ENCODE measurements at regions not wholly inside any gene's neighbourhood (a gene's known extent, or its start where the extent isn't known, plus 50 kb on each side); places are given as distances from the start of the nearest gene placed in this dataset.
"Not testable (repeated sequence)": the region's sequence is repeated elsewhere in the genome, so short reads cannot be mapped to it uniquely, and the experiment has no call there.

DNA sequence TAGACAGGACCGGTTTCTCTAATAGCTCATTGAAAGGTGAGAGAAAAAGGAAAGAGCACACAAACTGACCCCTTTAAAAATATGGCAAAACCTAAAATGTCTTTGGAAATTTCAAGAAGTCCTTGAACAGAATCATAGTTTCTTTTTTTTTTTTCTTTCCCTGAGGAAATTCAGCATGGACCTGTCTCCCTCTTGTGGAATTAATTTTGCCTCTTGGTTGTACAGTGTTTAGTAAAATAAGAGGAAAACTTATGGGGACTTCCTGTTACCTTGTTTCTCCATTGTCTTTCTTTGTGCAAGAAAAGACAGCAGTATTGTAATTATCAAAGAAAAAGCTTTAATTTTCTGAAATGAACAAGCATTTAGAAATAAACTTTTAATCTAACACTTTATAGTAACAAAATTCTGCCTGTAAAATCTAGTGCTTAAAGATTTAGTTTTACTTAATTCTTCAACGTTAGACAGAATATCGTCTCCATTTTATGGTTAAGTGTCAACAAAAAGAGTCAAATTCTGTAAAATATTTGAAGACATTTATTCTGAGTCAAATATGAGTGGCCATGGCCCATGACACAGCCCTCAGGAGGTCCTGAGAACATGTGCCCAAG lies 176.3 kb upstream of the NABP1 start:
- H3K27ac Mint-ChIP-seq: no peak overlapping the region
- POLR2A ChIA-PET: no interaction called here
- H3K27me3 Mint-ChIP-seq: no peaks in the 10 kb centered on the region
- DNase-seq: no peak
- H3K9me3 Mint-ChIP-seq: no peaks in the 10 kb centered on the region
- no peaks in the 10 kb centered on the region for H3K36me3 Mint-ChIP-seq (ENCODE audit: low read depth)
- TF ChIP-seq, protein P1, sequence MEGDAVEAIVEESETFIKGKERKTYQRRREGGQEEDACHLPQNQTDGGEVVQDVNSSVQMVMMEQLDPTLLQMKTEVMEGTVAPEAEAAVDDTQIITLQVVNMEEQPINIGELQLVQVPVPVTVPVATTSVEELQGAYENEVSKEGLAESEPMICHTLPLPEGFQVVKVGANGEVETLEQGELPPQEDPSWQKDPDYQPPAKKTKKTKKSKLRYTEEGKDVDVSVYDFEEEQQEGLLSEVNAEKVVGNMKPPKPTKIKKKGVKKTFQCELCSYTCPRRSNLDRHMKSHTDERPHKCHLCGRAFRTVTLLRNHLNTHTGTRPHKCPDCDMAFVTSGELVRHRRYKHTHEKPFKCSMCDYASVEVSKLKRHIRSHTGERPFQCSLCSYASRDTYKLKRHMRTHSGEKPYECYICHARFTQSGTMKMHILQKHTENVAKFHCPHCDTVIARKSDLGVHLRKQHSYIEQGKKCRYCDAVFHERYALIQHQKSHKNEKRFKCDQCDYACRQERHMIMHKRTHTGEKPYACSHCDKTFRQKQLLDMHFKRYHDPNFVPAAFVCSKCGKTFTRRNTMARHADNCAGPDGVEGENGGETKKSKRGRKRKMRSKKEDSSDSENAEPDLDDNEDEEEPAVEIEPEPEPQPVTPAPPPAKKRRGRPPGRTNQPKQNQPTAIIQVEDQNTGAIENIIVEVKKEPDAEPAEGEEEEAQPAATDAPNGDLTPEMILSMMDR (IDR thresholded peaks at IDR 0.05): no peak
- CTCF ChIA-PET: interaction anchor here (0.7 to 2.1 kb wide), 10 partner anchors 13 to 449 kb away, joined by 3 to 15 read pairs (median 3); no protein-coding TSS in a partner anchor
- intact Hi-C loops (cut with micrococcal nuclease): loop anchor here (10.0 kb wide), 1 partner anchor 257 kb away; the partner anchor contains the start of gene MYO1B
- no peak overlapping the region for H3K4me3 Mint-ChIP-seq
- no peak for ATAC-seq
- no peaks in the 10 kb centered on the region for H3K4me1 Mint-ChIP-seq (ENCODE audit: low read depth)

DNA sequence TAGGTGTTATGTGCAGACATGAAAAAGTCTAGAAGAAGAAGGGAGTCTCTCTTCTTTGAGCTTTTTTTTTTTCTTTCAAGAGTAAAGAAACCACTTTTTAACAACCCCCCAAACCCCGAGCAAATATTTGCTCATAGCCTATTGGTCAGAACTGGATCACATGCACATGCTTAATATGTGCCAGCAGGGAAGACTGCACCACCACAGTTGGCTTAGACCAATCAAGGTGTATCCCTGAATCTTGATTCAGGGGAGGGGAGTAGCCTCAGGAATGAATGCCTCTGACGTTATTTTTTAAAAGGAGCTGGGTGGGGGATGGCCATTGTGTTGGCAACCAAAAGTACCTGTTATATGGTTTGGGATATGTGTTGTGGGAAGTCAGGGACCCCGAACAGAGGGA lies 171.4 kb upstream of the NABP1 start:
- no peak overlapping the region for H3K4me3 Mint-ChIP-seq
- ChIA-PET POLR2A (no interaction called here), CTCF (interaction anchor here (0.6 kb wide), 1 partner anchor 15 kb away, joined by 3 read pairs; no protein-coding TSS in a partner anchor)
- no peaks in the 10 kb centered on the region for H3K36me3 Mint-ChIP-seq (ENCODE audit: low read depth)
- no peak overlapping the region for H3K27ac Mint-ChIP-seq
- no peak for DNase-seq
- peaks cover 3% of the 10 kb centered on the region for H3K27me3 Mint-ChIP-seq
- TF ChIP-seq, protein P1 (IDR thresholded peaks at IDR 0.05): no peak
- no peak for ATAC-seq
- H3K9me3 Mint-ChIP-seq: no peaks in the 10 kb centered on the region
- H3K4me1 Mint-ChIP-seq (ENCODE audit: low read depth): no peaks in the 10 kb centered on the region
- intact Hi-C loops (cut with micrococcal nuclease): loop anchor here (10.0 kb wide), 1 partner anchor 262 kb away; the partner anchor contains the start of gene MYO1B

DNA sequence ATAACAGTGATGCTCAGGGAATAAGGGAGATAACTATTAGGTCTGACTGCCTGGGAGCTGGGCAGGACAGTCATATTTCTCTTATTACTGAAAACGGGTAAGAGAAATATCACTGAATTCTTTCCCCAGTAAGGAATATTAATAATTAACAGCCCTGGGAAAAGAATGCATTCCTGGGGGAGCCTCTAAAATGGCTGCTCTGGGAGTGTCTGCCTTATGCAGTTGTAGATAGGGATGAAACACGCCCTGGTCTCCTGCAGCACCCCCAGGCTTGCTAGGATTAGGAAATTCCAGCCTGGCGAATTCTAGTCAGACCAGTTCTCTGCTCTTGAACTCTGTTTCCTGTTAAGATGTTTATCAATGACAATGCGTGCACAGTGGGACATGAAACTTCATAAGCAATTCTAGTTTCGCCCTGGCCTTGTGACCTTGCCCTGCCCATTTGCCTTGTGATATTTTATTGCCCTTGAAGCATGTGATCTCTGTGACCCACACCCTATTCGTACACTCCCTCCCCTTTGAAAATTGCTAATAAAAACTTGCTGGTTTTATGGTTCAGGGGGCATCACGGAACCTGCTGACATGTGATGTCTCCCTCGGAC lies 170.6 kb upstream of the NABP1 start:
- ATAC-seq; H3K27me3 Mint-ChIP-seq; H3K27ac Mint-ChIP-seq; H3K9me3 Mint-ChIP-seq; H3K36me3 Mint-ChIP-seq (ENCODE audit: low read depth); H3K4me3 Mint-ChIP-seq; H3K4me1 Mint-ChIP-seq (ENCODE audit: low read depth); POLR2A ChIA-PET; DNase-seq: not testable (repeated sequence)
- CTCF ChIA-PET: interaction anchor here (0.6 kb wide), 1 partner anchor 14 kb away, joined by 3 read pairs; no protein-coding TSS in a partner anchor
- intact Hi-C loops (cut with micrococcal nuclease): loop anchor here (10.0 kb wide), 1 partner anchor 263 kb away; the partner anchor contains the start of gene MYO1B

DNA sequence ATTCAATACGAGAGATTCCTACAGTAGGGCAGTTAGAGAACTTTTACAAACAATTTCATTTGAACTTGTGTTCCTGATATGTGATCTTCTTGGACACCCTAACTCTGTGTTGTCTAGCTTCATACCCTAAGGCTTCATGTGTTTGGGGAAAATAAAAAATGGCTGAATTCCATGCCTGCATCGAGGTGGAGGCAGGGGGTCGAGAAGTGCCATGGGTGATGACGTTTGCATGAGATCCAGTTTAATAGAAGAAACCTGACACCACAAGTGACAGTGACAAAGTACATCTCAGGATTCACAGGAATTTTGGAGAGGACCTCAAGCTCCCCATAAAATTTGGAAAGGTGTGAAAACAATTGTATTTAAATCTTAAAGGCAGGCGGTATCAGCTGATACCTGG lies 169.2 kb upstream of the NABP1 start:
- Mint-ChIP-seq H3K27me3 (peaks cover 3% of the 10 kb centered on the region), H3K36me3 (ENCODE audit: low read depth) (no peaks in the 10 kb centered on the region), H3K4me1 (ENCODE audit: low read depth) (no peaks in the 10 kb centered on the region), H3K27ac (no peak overlapping the region), H3K9me3 (no peaks in the 10 kb centered on the region), H3K4me3 (no peak overlapping the region)
- ATAC-seq (no peak), DNase-seq (no peak)
- CTCF ChIA-PET: interaction anchor here (0.7 to 1.0 kb wide), 2 partner anchors 9 to 456 kb away, joined by 3 read pairs; no protein-coding TSS in a partner anchor
- TF ChIP-seq, protein P1 (IDR thresholded peaks at IDR 0.05): no peak
- POLR2A ChIA-PET: no interaction called here
- intact Hi-C loops (cut with micrococcal nuclease): loop anchor here (10.0 kb wide), 1 partner anchor 264 kb away; the partner anchor contains the start of gene MYO1B

DNA sequence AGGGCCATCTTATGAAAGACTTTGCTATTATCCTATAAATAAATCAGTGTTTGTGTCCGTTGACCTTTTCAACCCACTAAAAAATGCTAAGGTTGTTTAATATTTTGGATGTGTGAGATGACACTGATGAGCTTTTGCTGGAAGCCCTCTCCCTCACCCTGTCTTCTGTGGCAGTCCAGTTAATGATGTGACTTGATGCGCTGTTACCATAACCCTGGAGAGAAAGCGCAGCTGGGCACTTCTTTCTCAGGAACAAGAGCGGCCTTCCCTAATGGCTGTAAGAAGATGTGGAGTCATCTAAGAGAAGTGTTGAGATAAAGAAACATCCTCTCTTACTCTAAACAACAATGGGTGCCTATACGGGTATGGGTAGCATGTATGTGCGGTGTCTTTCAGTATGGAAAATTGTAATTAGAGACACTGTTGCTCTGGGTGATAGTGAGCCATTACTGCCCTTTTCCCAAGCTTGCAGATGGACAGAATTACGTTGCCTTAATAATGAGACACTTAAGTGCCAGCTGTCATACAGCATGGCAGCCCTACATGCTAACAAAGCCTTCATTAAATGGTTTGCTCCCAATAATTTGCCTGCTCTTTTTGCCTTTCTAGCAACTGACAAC lies 165.6 kb upstream of the NABP1 start:
- Mint-ChIP-seq H3K4me1 (ENCODE audit: low read depth) (no peaks in the 10 kb centered on the region), H3K27ac (no peak overlapping the region), H3K9me3 (no peaks in the 10 kb centered on the region), H3K27me3 (peaks cover 3% of the 10 kb centered on the region), H3K4me3 (no peak overlapping the region), H3K36me3 (ENCODE audit: low read depth) (no peaks in the 10 kb centered on the region)
- no peak for DNase-seq
- intact Hi-C loops (cut with micrococcal nuclease): no loop called here
- no peak for ATAC-seq
- CTCF ChIA-PET: interaction anchor here (1.0 to 1.1 kb wide), 3 partner anchors 9 to 347 kb away, joined by 3 to 5 read pairs (median 5); no protein-coding TSS in a partner anchor
- POLR2A ChIA-PET: no interaction called here
- TF ChIP-seq, protein P1 (IDR thresholded peaks at IDR 0.05): no peak

All from activated CD8-positive, alpha-beta T cell treated with anti-CD3 and anti-CD28 coated beads for 36 hours (primary cell).